Kidney (tissue), 13 donors: ENCODE measurements at regions not wholly inside any gene's neighbourhood (a gene's known extent, or its start where the extent isn't known, plus 50 kb on each side); places are given as distances from the start of the nearest gene placed in this dataset.

Source experiments
- DNase-seq, 5 donors: peaks; one replicate each; pipeline ENCODE4 v3.0.0-alpha.2; 2013 to 2020
- FAIRE-seq: peaks from 2 replicates; lab custom pipeline; 2012; peaks lifted over from hg19 to GRCh38; lab: Jason Lieb, UNC
- H3K27ac ChIP-seq, 2 donors: one replicate each; pipeline ENCODE4 v1.7.0; 2013; ENCODE audit warnings: low read depth in 2 of 2, low read length in 2 of 2, inconsistent platforms in 1 of 2
- H3K27me3 ChIP-seq: one replicate; pipeline ENCODE4 v1.7.1; 2013; ENCODE audit warnings: low read length, inconsistent platforms; ENCODE audit not compliant: control insufficient read depth, insufficient read depth
- H3K36me3 ChIP-seq, 3 donors: one replicate each; pipeline versions ENCODE4 v1.7.0 to v1.7.1; 2013; ENCODE audit warnings: low read length in 3 of 3, control low read depth in 1 of 3, inconsistent platforms in 1 of 3; ENCODE audit not compliant: insufficient read depth in 3 of 3, control insufficient read depth in 2 of 3
- H3K4me1 ChIP-seq, 3 donors: one replicate each; pipeline versions ENCODE4 v1.7.0 to v1.7.1; 2013; ENCODE audit warnings: low read length in 3 of 3, inconsistent platforms in 1 of 3, low read depth in 1 of 3; ENCODE audit not compliant: control insufficient read depth in 2 of 3, insufficient read depth in 2 of 3
- H3K4me3 ChIP-seq, 3 donors: one replicate each; pipeline versions ENCODE4 v1.7.0 to v1.8.1; 2013; ENCODE audit warnings: low read length in 3 of 3, control low read depth in 1 of 3, inconsistent platforms in 1 of 3
- H3K9ac ChIP-seq, 3 donors: one replicate each; pipeline versions ENCODE4 v1.7.0 to v1.7.1; 2013; ENCODE audit warnings: low read length in 3 of 3, control low read depth in 1 of 3, inconsistent platforms in 1 of 3
- H3K9me3 ChIP-seq, 3 donors: one replicate each; pipeline versions ENCODE4 v1.7.0 to v1.7.1; 2013; ENCODE audit warnings: low read length in 3 of 3, control low read depth in 1 of 3, inconsistent platforms in 1 of 3; ENCODE audit not compliant: control insufficient read depth in 2 of 3, insufficient read depth in 1 of 3
- CTCF ChIP-seq: IDR thresholded peaks from 3 replicates; pipeline ENCODE4 v1.5.1; 2012; ENCODE audit warnings: mild to moderate bottlenecking, moderate library complexity, borderline replicate concordance; ENCODE audit not compliant: insufficient read depth; ENCODE audit errors: extremely low read depth
- intact Hi-C: fragments of 100-400 bp; cut with DNase I; formaldehyde crosslinking; loops from one replicate; pipeline ENCODE4 v1.11.1; 2022
- donor health status: control.
- donor health status: control.
- donor health status: control.
- donor health status: control.
- donor health status: control.
- donor health status: DM: yes; HTN: yes; CAD: no.
- donor health status: Normal renal cell carcinoma (clear cell type).

DNA sequence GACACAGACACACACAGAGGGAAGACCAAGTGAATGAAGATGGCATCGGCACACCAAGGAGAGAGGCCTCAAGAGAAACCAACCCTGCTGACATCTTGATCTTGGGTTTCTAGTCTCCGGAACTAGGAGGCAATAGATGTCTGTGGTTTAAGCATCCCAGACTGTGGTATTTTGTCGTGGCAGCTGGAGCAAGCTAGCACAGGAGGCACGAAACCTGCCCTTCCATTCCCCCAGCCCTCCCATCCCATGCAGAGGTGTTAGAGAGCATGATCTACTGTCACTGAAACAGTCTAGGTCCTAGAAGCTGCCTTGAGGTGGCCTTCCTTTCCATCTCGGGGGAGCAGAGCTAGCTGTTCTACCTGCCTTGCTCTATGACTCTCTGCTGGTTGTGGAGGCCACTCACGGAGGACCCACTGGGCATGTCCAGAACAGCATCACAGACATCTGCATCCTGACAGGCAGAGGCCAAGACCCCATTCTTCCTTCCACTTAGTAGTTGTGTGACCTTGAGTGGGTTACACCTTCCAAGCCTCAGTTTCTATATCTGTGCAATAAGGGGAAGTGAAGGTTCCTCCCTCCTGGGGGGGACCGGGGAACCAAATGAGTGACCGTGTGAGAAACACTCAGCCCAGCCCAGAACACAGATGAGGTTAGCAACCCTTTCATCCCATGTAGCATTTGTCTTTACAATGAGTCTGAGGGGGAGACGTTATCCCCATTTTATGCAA is 134.3 kb upstream of the BOD1 start:
- DNase-seq, result no peak
- no peak overlapping the region for H3K9ac ChIP-seq
- no peaks in the 10 kb centered on the region for H3K27me3 ChIP-seq
- no peak for TF ChIP-seq CTCF
- peaks cover 0 to 7% (median 0%) of the 10 kb centered on the region in 3 donors for H3K4me1 ChIP-seq
- H3K9me3 ChIP-seq, result no peaks in the 10 kb centered on the region
- no peak overlapping the region for H3K4me3 ChIP-seq
- intact Hi-C loops, result no loop called here
- no peak for FAIRE-seq
- no peak overlapping the region for H3K27ac ChIP-seq
- H3K36me3 ChIP-seq, result no peaks in the 10 kb centered on the region

DNA sequence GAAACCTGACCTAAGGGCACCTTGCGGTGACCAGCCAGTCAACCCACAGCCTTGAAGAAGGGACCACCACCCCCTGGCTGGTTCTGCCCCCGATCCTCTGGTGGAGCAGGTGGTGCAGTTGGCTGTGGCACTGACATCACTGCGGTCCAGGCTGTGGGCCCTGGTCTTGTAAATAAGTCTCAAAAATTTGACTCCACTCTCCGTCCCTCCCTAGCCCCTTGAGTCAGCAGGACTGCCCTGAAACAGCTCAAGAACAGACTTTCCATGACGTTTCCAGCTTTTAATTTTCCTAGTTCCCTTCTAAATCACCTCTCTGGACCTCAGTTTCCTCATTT is 134.8 kb upstream of the BOD1 start:
- intact Hi-C loops, result no loop called here
- peaks cover 0 to 2% (median 0%) of the 10 kb centered on the region in 3 donors for H3K4me1 ChIP-seq
- H3K27ac ChIP-seq, result no peak overlapping the region
- H3K9me3 ChIP-seq, result no peaks in the 10 kb centered on the region
- no peak for TF ChIP-seq CTCF
- no peaks in the 10 kb centered on the region for H3K27me3 ChIP-seq
- DNase-seq (no peak), FAIRE-seq (no peak)
- no peak overlapping the region for H3K9ac ChIP-seq
- no peak overlapping the region for H3K4me3 ChIP-seq
- no peaks in the 10 kb centered on the region for H3K36me3 ChIP-seq

GRCh38 chr5:173752653-173753052 is 135.5 kb upstream of the CPEB4 start:
- FAIRE-seq, result no peak
- H3K4me3 ChIP-seq, result no peak overlapping the region
- intact Hi-C loops, result no loop called here
- no peaks in the 10 kb centered on the region for H3K36me3 ChIP-seq
- H3K4me1 ChIP-seq, result no peaks in the 10 kb centered on the region
- H3K9ac ChIP-seq, result no peak overlapping the region
- TF ChIP-seq CTCF, result no peak
- no peaks in the 10 kb centered on the region for H3K9me3 ChIP-seq
- no peak for DNase-seq
- no peaks in the 10 kb centered on the region for H3K27me3 ChIP-seq
- H3K27ac ChIP-seq, result peak overlapping the region in 1 of 2 donors; percentile 7
